ENCODE measurements at regions not wholly inside any gene's neighbourhood (a gene's known extent, or its start where the extent isn't known, plus 50 kb on each side); places are given as distances from the start of the nearest gene placed in this dataset.
"Not testable (repeated sequence)": the region's sequence is repeated elsewhere in the genome, so short reads cannot be mapped to it uniquely, and the experiment has no call there.

DNA sequence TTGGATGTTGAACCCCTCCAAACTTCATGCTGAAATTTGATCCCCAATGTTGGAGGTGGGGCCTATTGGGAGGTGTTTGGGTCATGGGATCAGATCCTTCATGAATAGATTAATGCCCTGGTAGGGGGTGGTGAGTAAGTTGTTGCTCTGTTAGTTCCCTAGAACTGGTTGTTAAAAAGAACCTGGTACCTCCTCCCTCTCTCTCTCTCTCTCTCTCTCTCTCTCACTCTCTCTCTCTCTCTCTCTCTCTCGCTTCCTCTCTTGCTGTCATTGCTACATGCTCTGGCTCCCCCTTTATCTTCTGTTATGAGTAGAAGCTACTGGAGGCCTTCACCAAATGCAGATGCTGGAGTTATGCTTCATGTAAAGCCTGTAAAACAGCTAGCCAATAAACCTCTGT, 498.2 kb upstream of the NR5A2 start:
- DNase-seq (no peak), ATAC-seq (no peak)
- TF ChIP-seq, protein P1, sequence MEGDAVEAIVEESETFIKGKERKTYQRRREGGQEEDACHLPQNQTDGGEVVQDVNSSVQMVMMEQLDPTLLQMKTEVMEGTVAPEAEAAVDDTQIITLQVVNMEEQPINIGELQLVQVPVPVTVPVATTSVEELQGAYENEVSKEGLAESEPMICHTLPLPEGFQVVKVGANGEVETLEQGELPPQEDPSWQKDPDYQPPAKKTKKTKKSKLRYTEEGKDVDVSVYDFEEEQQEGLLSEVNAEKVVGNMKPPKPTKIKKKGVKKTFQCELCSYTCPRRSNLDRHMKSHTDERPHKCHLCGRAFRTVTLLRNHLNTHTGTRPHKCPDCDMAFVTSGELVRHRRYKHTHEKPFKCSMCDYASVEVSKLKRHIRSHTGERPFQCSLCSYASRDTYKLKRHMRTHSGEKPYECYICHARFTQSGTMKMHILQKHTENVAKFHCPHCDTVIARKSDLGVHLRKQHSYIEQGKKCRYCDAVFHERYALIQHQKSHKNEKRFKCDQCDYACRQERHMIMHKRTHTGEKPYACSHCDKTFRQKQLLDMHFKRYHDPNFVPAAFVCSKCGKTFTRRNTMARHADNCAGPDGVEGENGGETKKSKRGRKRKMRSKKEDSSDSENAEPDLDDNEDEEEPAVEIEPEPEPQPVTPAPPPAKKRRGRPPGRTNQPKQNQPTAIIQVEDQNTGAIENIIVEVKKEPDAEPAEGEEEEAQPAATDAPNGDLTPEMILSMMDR (IDR thresholded peaks at IDR 0.05) = no peak
- H3K36me3 ChIP-seq = no peaks in the 10 kb centered on the region
- H3K4me1 ChIP-seq = no peaks in the 10 kb centered on the region
- H3K27ac ChIP-seq = no peak overlapping the region
- no peak overlapping the region for H3K4me3 ChIP-seq
- intact Hi-C loops (cut with DNase I) = no loop called here
- no peaks in the 10 kb centered on the region for H3K27me3 ChIP-seq
- no peaks in the 10 kb centered on the region for H3K9me3 ChIP-seq

DNA sequence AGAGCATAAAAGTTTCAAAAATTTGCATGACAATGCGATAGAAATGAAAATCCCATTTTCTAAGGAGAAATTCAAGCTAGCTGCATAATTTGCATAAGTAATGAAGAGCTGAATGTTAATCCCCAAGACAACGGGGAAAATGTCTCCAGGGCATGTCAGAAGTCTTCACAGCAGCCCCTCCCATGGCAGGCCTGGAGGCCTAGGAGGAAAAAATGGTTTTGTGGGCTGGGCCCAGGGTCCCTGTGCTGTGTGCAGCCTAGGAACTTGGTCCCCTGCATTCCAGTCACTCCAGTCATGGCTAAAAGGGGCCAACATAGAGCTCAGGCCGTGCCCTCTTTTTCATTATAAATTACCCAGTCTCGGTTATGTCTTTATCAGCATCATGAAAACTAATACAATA, 494.1 kb upstream of the NR5A2 start:
- H3K4me1 ChIP-seq; ATAC-seq; H3K27me3 ChIP-seq; H3K36me3 ChIP-seq; intact Hi-C loops (cut with DNase I); H3K4me3 ChIP-seq; H3K27ac ChIP-seq; H3K9me3 ChIP-seq; DNase-seq: not testable (repeated sequence)

DNA sequence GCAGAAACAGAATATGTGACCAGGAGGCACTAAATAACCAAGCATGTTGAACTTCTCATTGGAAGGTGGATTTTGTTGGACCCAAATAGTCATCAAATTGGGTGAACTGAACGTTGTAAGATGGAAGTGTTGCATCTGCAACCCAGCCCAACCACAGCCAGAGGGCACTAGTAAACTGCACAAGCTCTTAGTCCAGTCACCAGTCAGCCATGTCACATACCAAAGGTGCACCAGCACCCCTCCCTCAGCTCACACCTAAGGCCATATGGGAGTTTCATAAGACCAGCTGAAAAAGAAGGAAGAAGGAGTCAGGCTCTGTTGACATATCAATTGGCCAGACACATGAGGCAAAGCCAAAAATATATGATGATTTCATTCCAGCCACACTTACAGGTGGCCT, 481.7 kb upstream of the NR5A2 start:
- TF ChIP-seq, protein P1 (IDR thresholded peaks at IDR 0.05) = peak; percentile 12
- DNase-seq (no peak), ATAC-seq (peak; percentile 37)
- no peak overlapping the region for H3K4me3 ChIP-seq
- no peaks in the 10 kb centered on the region for H3K9me3 ChIP-seq
- no peaks in the 10 kb centered on the region for H3K27me3 ChIP-seq
- no peaks in the 10 kb centered on the region for H3K4me1 ChIP-seq
- intact Hi-C loops (cut with DNase I) = no loop called here
- no peak overlapping the region for H3K27ac ChIP-seq
- no peaks in the 10 kb centered on the region for H3K36me3 ChIP-seq

DNA sequence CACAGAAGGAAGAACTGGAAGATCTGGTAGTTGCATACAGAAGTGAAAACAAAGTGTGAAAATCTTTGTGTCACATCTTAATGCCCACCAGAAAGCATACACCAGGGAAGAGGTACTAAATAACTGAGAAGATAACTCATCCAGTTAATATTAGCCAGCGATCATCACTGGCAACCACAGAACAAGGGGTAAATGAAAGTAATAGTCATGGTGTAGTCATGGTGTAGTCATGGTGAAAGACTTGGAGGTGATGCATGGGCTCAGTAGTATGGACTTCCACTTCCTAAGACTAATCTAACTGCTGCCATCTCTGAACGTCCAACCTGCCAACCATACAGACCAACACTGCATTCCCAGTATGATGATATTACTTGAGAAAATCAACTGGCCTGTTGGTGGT, 481.2 kb upstream of the NR5A2 start:
- Histone ChIP-seq H3K27ac (no peak overlapping the region), H3K9me3 (no peaks in the 10 kb centered on the region), H3K4me3 (no peak overlapping the region), H3K4me1 (no peaks in the 10 kb centered on the region), H3K27me3 (no peaks in the 10 kb centered on the region), H3K36me3 (no peaks in the 10 kb centered on the region)
- ATAC-seq (no peak), DNase-seq (no peak)
- TF ChIP-seq, protein P1 (IDR thresholded peaks at IDR 0.05) = no peak
- intact Hi-C loops (cut with DNase I) = no loop called here

DNA sequence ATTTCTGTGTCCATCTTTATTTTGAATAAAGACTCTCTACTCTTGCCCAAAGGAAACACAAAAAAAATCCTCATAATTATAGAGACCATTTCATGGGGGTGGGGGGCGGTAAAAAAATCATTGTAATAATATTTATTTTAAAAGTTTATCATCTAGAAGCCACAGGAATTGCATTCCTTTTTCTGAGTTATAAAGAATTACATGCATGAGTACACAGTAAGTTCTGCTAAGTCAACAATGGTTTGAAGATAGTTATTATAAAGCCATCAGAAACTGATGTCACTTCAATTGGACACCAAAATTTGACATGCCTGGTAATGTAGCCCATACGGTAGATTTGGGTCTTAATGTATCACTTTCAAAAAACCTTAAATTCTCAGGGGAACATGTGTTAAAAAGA, 478.1 kb upstream of the NR5A2 start:
- Histone ChIP-seq H3K27ac (no peak overlapping the region), H3K36me3 (no peaks in the 10 kb centered on the region), H3K9me3 (no peaks in the 10 kb centered on the region), H3K27me3 (no peaks in the 10 kb centered on the region), H3K4me1 (no peaks in the 10 kb centered on the region), H3K4me3 (no peak overlapping the region)
- TF ChIP-seq, protein P1 (IDR thresholded peaks at IDR 0.05) = no peak
- ATAC-seq = no peak
- DNase-seq = no peak
- intact Hi-C loops (cut with DNase I) = no loop called here

DNA sequence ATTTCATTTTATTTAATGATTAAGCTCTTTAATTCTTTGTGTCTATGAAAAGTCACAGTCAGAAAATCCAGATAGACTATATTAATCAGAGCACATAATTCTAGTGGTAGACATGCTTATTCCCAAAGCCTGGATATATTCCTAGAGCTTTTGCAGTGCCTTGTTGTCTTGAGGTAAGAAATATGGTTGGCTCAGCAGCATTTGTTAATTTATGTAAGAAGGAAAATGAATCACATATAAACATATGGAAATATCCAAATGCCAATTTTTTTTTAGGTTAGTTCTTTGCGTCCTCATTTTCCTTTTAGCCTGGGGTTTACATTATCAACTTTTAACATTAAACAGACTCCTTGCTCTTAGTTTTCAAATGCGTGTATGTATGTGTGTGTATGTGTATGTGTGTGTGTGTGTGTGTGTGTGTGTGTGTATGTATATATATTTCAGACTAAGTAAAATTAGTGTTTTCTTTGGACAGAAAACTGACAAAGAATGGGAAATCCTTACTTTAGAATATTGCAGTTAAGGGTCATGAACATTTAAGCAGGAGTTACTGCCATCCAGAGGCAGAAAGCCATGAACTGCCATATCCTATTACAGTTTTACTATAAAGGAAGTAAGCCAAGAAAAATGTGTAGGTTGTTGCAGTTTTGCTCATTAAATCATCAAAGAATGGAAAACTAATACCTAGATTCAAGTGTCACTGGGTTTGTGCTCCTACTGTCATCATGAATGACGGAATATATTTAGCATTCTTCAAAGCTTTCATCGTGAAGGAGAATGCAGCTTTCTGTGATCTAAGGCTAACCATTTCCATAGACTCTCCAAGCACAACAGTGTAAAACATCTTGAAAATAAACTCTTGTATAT, 477.1 kb upstream of the NR5A2 start:
- TF ChIP-seq, protein P1 (IDR thresholded peaks at IDR 0.05) = no peak
- ATAC-seq (no peak), DNase-seq (no peak)
- Histone ChIP-seq H3K27ac (no peak overlapping the region), H3K4me1 (no peaks in the 10 kb centered on the region), H3K36me3 (no peaks in the 10 kb centered on the region), H3K9me3 (no peaks in the 10 kb centered on the region), H3K27me3 (no peaks in the 10 kb centered on the region), H3K4me3 (no peak overlapping the region)
- intact Hi-C loops (cut with DNase I) = no loop called here

All from upper lobe of right lung (tissue), 1 donor.